Mesenchymal stem cell (in vitro differentiated cells and primary cell): ENCODE measurements at regions not wholly inside any gene's neighbourhood (a gene's known extent, or its start where the extent isn't known, plus 50 kb on each side); places are given as distances from the start of the nearest gene placed in this dataset.

Experiments used
- DNase-seq: peaks from one replicate; pipeline ENCODE4 v3.0.0-alpha.2; 2013
- H2AFZ ChIP-seq: one replicate; pipeline ENCODE4 v1.6.1; 2013; ENCODE audit warnings: low read depth, mild to moderate bottlenecking, control low read depth, inconsistent platforms, low read length, moderate library complexity
- H2AK5ac ChIP-seq: 2 replicates; pipeline ENCODE4 v1.6.1; 2013; ENCODE audit warnings: low read length, moderate library complexity, mild to moderate bottlenecking, inconsistent platforms; ENCODE audit not compliant: severe bottlenecking
- H2BK120ac ChIP-seq: one replicate; pipeline ENCODE4 v1.6.1; 2013; ENCODE audit warnings: low read depth, mild to moderate bottlenecking, inconsistent platforms, low read length, moderate library complexity
- H2BK12ac ChIP-seq, 2 experiments: one replicate each; pipeline ENCODE4 v1.6.1; 2013; ENCODE audit warnings: inconsistent platforms in 2 of 2, low read length in 2 of 2, mild to moderate bottlenecking in 2 of 2, moderate library complexity in 2 of 2, control low read depth in 1 of 2
- H2BK15ac ChIP-seq: one replicate; pipeline ENCODE4 v1.6.1; 2013; ENCODE audit warnings: mild to moderate bottlenecking, low read depth, inconsistent platforms; ENCODE audit not compliant: poor library complexity, severe bottlenecking
- H2BK5ac ChIP-seq: 2 replicates; pipeline ENCODE4 v1.6.1; 2013; ENCODE audit warnings: low read depth, mild to moderate bottlenecking, low read length, control low read depth, inconsistent platforms; ENCODE audit not compliant: poor library complexity, severe bottlenecking
- H3K14ac ChIP-seq, 2 experiments: one replicate each; pipeline ENCODE4 v1.6.1; 2013; ENCODE audit warnings: inconsistent platforms in 2 of 2, low read length in 2 of 2, control low read depth in 1 of 2, mild to moderate bottlenecking in 1 of 2, moderate library complexity in 1 of 2
- H3K18ac ChIP-seq, 2 experiments: one replicate each; pipeline ENCODE4 v1.6.1; 2013; ENCODE audit warnings: inconsistent platforms in 2 of 2, low read length in 2 of 2, control low read depth in 1 of 2, low read depth in 1 of 2, mild to moderate bottlenecking in 1 of 2
- H3K23ac ChIP-seq, 2 experiments: one replicate each; pipeline ENCODE4 v1.6.1; 2013; ENCODE audit warnings: inconsistent platforms in 2 of 2, low read length in 2 of 2, mild to moderate bottlenecking in 2 of 2, moderate library complexity in 2 of 2, control low read depth in 1 of 2
- H3K27ac ChIP-seq: 2 replicates; pipeline ENCODE4 v1.5.1; 2013; ENCODE audit warnings: mild to moderate bottlenecking, moderate library complexity, low read length, control low read depth, inconsistent platforms; ENCODE audit not compliant: poor library complexity, severe bottlenecking
- H3K27me3 ChIP-seq, 2 experiments: 2 replicates each; pipeline versions ENCODE4 v1.6.1 to v1.7.0; 2013; ENCODE audit warnings: low read length in 2 of 2, mild to moderate bottlenecking in 2 of 2, moderate library complexity in 2 of 2, control low read depth in 1 of 2, inconsistent platforms in 1 of 2; ENCODE audit not compliant: control insufficient read depth in 1 of 2, insufficient read depth in 1 of 2
- H3K36me3 ChIP-seq, 2 experiments: 2 replicates each; pipeline versions ENCODE4 v1.6.1 to v1.7.0; 2013; ENCODE audit warnings: low read length in 2 of 2, control low read depth in 1 of 2, inconsistent platforms in 1 of 2, low read depth in 1 of 2, mild to moderate bottlenecking in 1 of 2; ENCODE audit not compliant: insufficient read depth in 2 of 2, control insufficient read depth in 1 of 2
- H3K4ac ChIP-seq, 2 experiments: one replicate each; pipeline ENCODE4 v1.6.1; 2013; ENCODE audit warnings: inconsistent platforms in 2 of 2, low read length in 2 of 2, mild to moderate bottlenecking in 2 of 2, moderate library complexity in 2 of 2, control low read depth in 1 of 2, low read depth in 1 of 2
- H3K4me1 ChIP-seq: 2 replicates; pipeline ENCODE4 v1.6.1; 2013; ENCODE audit warnings: low read depth, low read length, control low read depth; ENCODE audit not compliant: control insufficient read depth, insufficient read depth
- H3K4me2 ChIP-seq: 2 replicates; pipeline ENCODE4 v1.6.1; 2013; ENCODE audit warnings: low read length, mild to moderate bottlenecking, inconsistent platforms; ENCODE audit not compliant: poor library complexity, severe bottlenecking
- H3K4me3 ChIP-seq, 2 experiments: 2 replicates each; pipeline versions ENCODE4 v1.5.1 to v1.7.0; 2013; ENCODE audit warnings: low read length in 2 of 2, mild to moderate bottlenecking in 2 of 2, control low read depth in 1 of 2, low read depth in 1 of 2; ENCODE audit not compliant: insufficient read depth in 1 of 2
- H3K79me1 ChIP-seq: replicated peaks from 2 replicates; pipeline ENCODE4 v1.6.1; 2013; ENCODE audit warnings: mild to moderate bottlenecking, control low read depth, low read length, inconsistent platforms; ENCODE audit not compliant: poor library complexity, severe bottlenecking
- H3K9ac ChIP-seq: 2 replicates; pipeline ENCODE4 v1.7.0; 2013; ENCODE audit warnings: mild to moderate bottlenecking, low read length, moderate library complexity
- H3K9me3 ChIP-seq: 2 replicates; pipeline ENCODE4 v1.7.0; 2013; ENCODE audit warnings: mild to moderate bottlenecking, low read length; ENCODE audit not compliant: control insufficient read depth
- H4K8ac ChIP-seq: one replicate; pipeline ENCODE4 v1.6.1; 2013; ENCODE audit warnings: inconsistent platforms, mild to moderate bottlenecking, low read length, moderate library complexity
- H4K91ac ChIP-seq: one replicate; pipeline ENCODE4 v1.6.1; 2013; ENCODE audit warnings: mild to moderate bottlenecking, low read length, inconsistent platforms
- WGBS: methylation state at CpG from one replicate; pipeline ENCODE4 v1.1.7; 2013; ENCODE audit warnings: mixed read lengths; 5-methylcytosine and 5-hydroxymethylcytosine counted together

- Histone ChIP-seq H3K4me2 (no peak overlapping the region), H2AFZ (no peak overlapping the region), H3K9me3 (no peaks in the 10 kb centered on the region), H4K91ac (no peak overlapping the region), H3K79me1 (no peaks in the 10 kb centered on the region), H3K27me3 (no peaks in the 10 kb centered on the region), H3K18ac (no peak overlapping the region), H3K4me1 (no peaks in the 10 kb centered on the region), H4K8ac (no peak overlapping the region), H2BK15ac (no peak overlapping the region), H3K36me3 (no peaks in the 10 kb centered on the region), H3K27ac (no peak overlapping the region), H3K4ac (no peak overlapping the region), H3K9ac (no peak overlapping the region), H3K14ac (no peak overlapping the region), H3K4me3 (no peak overlapping the region), H2BK120ac (no peak overlapping the region), H2BK5ac (no peak overlapping the region), H3K23ac (no peak overlapping the region), H2AK5ac (no peak overlapping the region), H2BK12ac (no peak overlapping the region)
- DNase-seq, result peak; percentile 34
- WGBS, result 80% methylated on average over 3 of the region's 3 CpGs
Measured at GRCh38 chr11:121892863-121893262, 223.2 kb downstream of the BLID start.

GRCh38 chr11:121892131-121892681, 223.8 kb downstream of the BLID start:
- DNase-seq, result peak; percentile 43
- no peaks in the 10 kb centered on the region for H3K27me3 ChIP-seq
- no peak overlapping the region for H2AFZ ChIP-seq
- H3K9ac ChIP-seq, result no peak overlapping the region
- no peak overlapping the region for H3K23ac ChIP-seq
- no peak overlapping the region for H3K27ac ChIP-seq
- H3K4me2 ChIP-seq, result no peak overlapping the region
- H3K18ac ChIP-seq, result no peak overlapping the region
- 73% methylated on average over 3 of the region's 3 CpGs for WGBS
- no peak overlapping the region for H2BK120ac ChIP-seq
- no peak overlapping the region for H2BK15ac ChIP-seq
- H4K91ac ChIP-seq, result no peak overlapping the region
- H3K14ac ChIP-seq, result no peak overlapping the region
- H3K36me3 ChIP-seq, result no peaks in the 10 kb centered on the region
- H3K9me3 ChIP-seq, result no peaks in the 10 kb centered on the region
- H3K4ac ChIP-seq, result no peak overlapping the region
- no peak overlapping the region for H2BK12ac ChIP-seq
- no peak overlapping the region for H4K8ac ChIP-seq
- H3K4me1 ChIP-seq, result no peaks in the 10 kb centered on the region
- no peak overlapping the region for H2BK5ac ChIP-seq
- H3K4me3 ChIP-seq, result no peak overlapping the region
- H3K79me1 ChIP-seq, result no peaks in the 10 kb centered on the region
- no peak overlapping the region for H2AK5ac ChIP-seq

GRCh38 chr11:121890946-121891515, 225.0 kb downstream of the BLID start:
- H3K4ac ChIP-seq, result no peak overlapping the region
- no peaks in the 10 kb centered on the region for H3K4me1 ChIP-seq
- no peak overlapping the region for H3K23ac ChIP-seq
- no peak overlapping the region for H2BK12ac ChIP-seq
- H2BK120ac ChIP-seq, result no peak overlapping the region
- H4K91ac ChIP-seq, result no peak overlapping the region
- no peak overlapping the region for H2AK5ac ChIP-seq
- no peak overlapping the region for H3K4me2 ChIP-seq
- H4K8ac ChIP-seq, result no peak overlapping the region
- H2AFZ ChIP-seq, result no peak overlapping the region
- no peak overlapping the region for H2BK15ac ChIP-seq
- peak overlapping the region in 1 of 2 experiments; percentile 31 for H3K4me3 ChIP-seq
- no peak overlapping the region for H3K27ac ChIP-seq
- H2BK5ac ChIP-seq, result no peak overlapping the region
- H3K9ac ChIP-seq, result peak overlapping the region; percentile 12
- H3K14ac ChIP-seq, result no peak overlapping the region
- H3K36me3 ChIP-seq, result no peaks in the 10 kb centered on the region
- peak overlapping the region in 1 of 2 experiments; percentile 12 for H3K18ac ChIP-seq
- WGBS, result 89% methylated on average over 6 of the region's 6 CpGs
- H3K79me1 ChIP-seq, result no peaks in the 10 kb centered on the region
- no peak for DNase-seq
- H3K9me3 ChIP-seq, result no peaks in the 10 kb centered on the region
- no peaks in the 10 kb centered on the region for H3K27me3 ChIP-seq

GRCh38 chr11:121890377-121890776, 225.6 kb downstream of the BLID start:
- Histone ChIP-seq H3K27me3 (no peaks in the 10 kb centered on the region), H3K4ac (no peak overlapping the region), H3K4me3 (peak overlapping the region in 1 of 2 experiments; percentile 29), H3K9me3 (no peaks in the 10 kb centered on the region), H2BK120ac (no peak overlapping the region), H3K23ac (no peak overlapping the region), H2BK15ac (no peak overlapping the region), H3K18ac (no peak overlapping the region), H2BK12ac (no peak overlapping the region), H3K4me2 (no peak overlapping the region), H2AK5ac (no peak overlapping the region), H3K9ac (no peak overlapping the region), H3K4me1 (no peaks in the 10 kb centered on the region), H2BK5ac (no peak overlapping the region), H2AFZ (no peak overlapping the region), H4K8ac (no peak overlapping the region), H3K79me1 (no peaks in the 10 kb centered on the region), H3K36me3 (no peaks in the 10 kb centered on the region), H4K91ac (no peak overlapping the region), H3K27ac (no peak overlapping the region), H3K14ac (no peak overlapping the region)
- 82% methylated on average over 2 of the region's 2 CpGs for WGBS
- peak; percentile 75 for DNase-seq
